ENCODE measurements at regions not wholly inside any gene's neighbourhood (a gene's known extent, or its start where the extent isn't known, plus 50 kb on each side); places are given as distances from the start of the nearest gene placed in this dataset.

GRCh38 chr19:31519908-31520307, 170.7 kb upstream of the TSHZ3 start:
- Histone ChIP-seq H3K27me3 (no peaks in the 10 kb centered on the region), H3K36me3 (no peaks in the 10 kb centered on the region), H3K4me3 (no peak overlapping the region), H3K4me1 (no peaks in the 10 kb centered on the region), H3K27ac (no peak overlapping the region), H3K9me3 (no peaks in the 10 kb centered on the region)
- intact Hi-C loops (cut with DNase I; ENCODE audit: low total_unique reads) (no loop called here), in situ Hi-C loops (cut with MboI; ENCODE audit: low pct_ligation_motif_present in 1 of 4, low pct_unique_long_range_greater_than_20kb in 1 of 4, low sequenced_read_pairs in 3 of 4) (no loop called here)
- no peak for TF ChIP-seq EP300 (IDR thresholded peaks at IDR 0.05; ENCODE audit: low read depth)
- no peak for TF ChIP-seq CTCF (IDR thresholded peaks at IDR 0.05)
- TF ChIP-seq POLR2AphosphoS5 (IDR thresholded peaks at IDR 0.05), result no peak
- no peak for TF ChIP-seq POLR2A (IDR thresholded peaks at IDR 0.05)
- DNase-seq, result no peak
- 89 to 91% methylated on average over 1 of the region's 1 CpG for WGBS, 2 donors (ENCODE audit: low coverage in 1 of 2)

- in situ Hi-C loops (cut with MboI; ENCODE audit: low pct_ligation_motif_present in 1 of 4, low pct_unique_long_range_greater_than_20kb in 1 of 4, low sequenced_read_pairs in 3 of 4) (no loop called here), intact Hi-C loops (cut with DNase I; ENCODE audit: low total_unique reads) (no loop called here)
- Histone ChIP-seq H3K27ac (no peak overlapping the region), H3K27me3 (no peaks in the 10 kb centered on the region), H3K36me3 (peaks cover 0 to 6% (median 0%) of the 10 kb centered on the region in 4 donors), H3K4me1 (no peaks in the 10 kb centered on the region), H3K4me3 (no peak overlapping the region), H3K9me3 (peaks cover 5 to 6% of the 10 kb centered on the region in 2 donors)
- no peak for DNase-seq
- TF ChIP-seq POLR2AphosphoS5 (IDR thresholded peaks at IDR 0.05) (no peak), POLR2A (IDR thresholded peaks at IDR 0.05) (no peak), CTCF (IDR thresholded peaks at IDR 0.05) (no peak), EP300 (IDR thresholded peaks at IDR 0.05; ENCODE audit: low read depth) (no peak)
Measured at GRCh38 chr19:31520633-31521032, 171.4 kb upstream of the TSHZ3 start.

- Histone ChIP-seq H3K4me1 (no peaks in the 10 kb centered on the region), H3K36me3 (peaks cover 0 to 8% (median 0%) of the 10 kb centered on the region in 4 donors), H3K9me3 (peaks cover 8 to 10% of the 10 kb centered on the region in 2 donors), H3K4me3 (no peak overlapping the region), H3K27me3 (no peaks in the 10 kb centered on the region), H3K27ac (no peak overlapping the region)
- no peak for DNase-seq
- in situ Hi-C loops (cut with MboI; ENCODE audit: low pct_ligation_motif_present in 1 of 4, low pct_unique_long_range_greater_than_20kb in 1 of 4, low sequenced_read_pairs in 3 of 4) (no loop called here), intact Hi-C loops (cut with DNase I; ENCODE audit: low total_unique reads) (loop anchor here (1.0 kb wide), 1 partner anchor 15 kb away; no protein-coding TSS in a partner anchor)
- TF ChIP-seq POLR2AphosphoS5 (IDR thresholded peaks at IDR 0.05) (no peak), CTCF (IDR thresholded peaks at IDR 0.05) (no peak), EP300 (IDR thresholded peaks at IDR 0.05; ENCODE audit: low read depth) (no peak), POLR2A (IDR thresholded peaks at IDR 0.05) (no peak)
- WGBS, 2 donors (ENCODE audit: low coverage in 1 of 2), result 76 to 83% methylated on average over 4 of the region's 4 CpGs
Measured at GRCh38 chr19:31525610-31526147, 176.4 kb upstream of the TSHZ3 start.

GRCh38 chr19:31527443-31527842, 178.2 kb upstream of the TSHZ3 start:
- H3K27ac ChIP-seq, result no peak overlapping the region
- H3K4me1 ChIP-seq, result no peaks in the 10 kb centered on the region
- in situ Hi-C loops (cut with MboI; ENCODE audit: low pct_ligation_motif_present in 1 of 4, low pct_unique_long_range_greater_than_20kb in 1 of 4, low sequenced_read_pairs in 3 of 4) (no loop called here), intact Hi-C loops (cut with DNase I; ENCODE audit: low total_unique reads) (no loop called here)
- TF ChIP-seq POLR2A (IDR thresholded peaks at IDR 0.05), result no peak
- no peak for TF ChIP-seq CTCF (IDR thresholded peaks at IDR 0.05)
- TF ChIP-seq POLR2AphosphoS5 (IDR thresholded peaks at IDR 0.05), result no peak
- no peak for TF ChIP-seq EP300 (IDR thresholded peaks at IDR 0.05; ENCODE audit: low read depth)
- no peak for DNase-seq
- H3K4me3 ChIP-seq, result no peak overlapping the region
- peaks cover 0 to 8% (median 0%) of the 10 kb centered on the region in 4 donors for H3K36me3 ChIP-seq
- H3K9me3 ChIP-seq, result peaks cover 8 to 10% of the 10 kb centered on the region in 2 donors
- H3K27me3 ChIP-seq, result no peaks in the 10 kb centered on the region

Measured in transverse colon (tissue), 4 donors.